ENCODE measurements at regions not wholly inside any gene's neighbourhood (a gene's known extent, or its start where the extent isn't known, plus 50 kb on each side); places are given as distances from the start of the nearest gene placed in this dataset.

- ATAC-seq = no peak
- no peak for DNase-seq
- intact Hi-C loops (cut with DNase I, micrococcal nuclease) = no loop called here
Measured at GRCh38 chr6:90653750-90654149, 66.9 kb upstream of the MAP3K7 start.

- DNase-seq (no peak), ATAC-seq (no peak)
- intact Hi-C loops (cut with DNase I, micrococcal nuclease) = no loop called here
Measured at GRCh38 chr6:90650041-90650940, 63.4 kb upstream of the MAP3K7 start.

- intact Hi-C loops (cut with DNase I, micrococcal nuclease) = no loop called here
- DNase-seq (no peak), ATAC-seq (no peak)
Measured at GRCh38 chr6:90648873-90649272, 62.0 kb upstream of the MAP3K7 start.

- ATAC-seq (no peak), DNase-seq (no peak)
- intact Hi-C loops (cut with DNase I, micrococcal nuclease) = no loop called here
Measured at GRCh38 chr6:90646940-90647339, 60.1 kb upstream of the MAP3K7 start.

DNA sequence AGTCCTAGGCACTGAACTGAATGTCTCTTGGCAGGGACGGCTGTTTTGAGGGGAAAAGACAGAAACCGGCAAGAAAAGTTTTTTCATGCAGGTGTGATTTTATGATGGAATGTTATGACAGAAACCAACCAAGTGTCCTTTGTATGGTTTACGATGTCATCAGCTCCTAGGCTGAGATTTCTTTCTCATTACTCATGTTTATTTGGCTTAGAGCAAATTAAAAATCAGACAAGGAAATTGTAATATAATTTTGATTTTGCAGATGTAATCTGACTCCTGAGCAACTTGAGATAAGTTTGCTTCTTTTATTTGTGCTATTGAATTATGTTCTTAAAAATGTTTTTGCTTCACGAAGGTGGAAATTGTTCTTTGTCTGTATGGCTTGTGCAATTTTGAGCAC is 58.8 kb upstream of the MAP3K7 start:
- DNase-seq = no peak
- intact Hi-C loops (cut with DNase I, micrococcal nuclease) = no loop called here
- no peak for ATAC-seq

GRCh38 chr6:90644492-90644891 is 57.6 kb upstream of the MAP3K7 start:
- ATAC-seq = no peak
- intact Hi-C loops (cut with DNase I, micrococcal nuclease) = no loop called here
- DNase-seq = no peak

DNA sequence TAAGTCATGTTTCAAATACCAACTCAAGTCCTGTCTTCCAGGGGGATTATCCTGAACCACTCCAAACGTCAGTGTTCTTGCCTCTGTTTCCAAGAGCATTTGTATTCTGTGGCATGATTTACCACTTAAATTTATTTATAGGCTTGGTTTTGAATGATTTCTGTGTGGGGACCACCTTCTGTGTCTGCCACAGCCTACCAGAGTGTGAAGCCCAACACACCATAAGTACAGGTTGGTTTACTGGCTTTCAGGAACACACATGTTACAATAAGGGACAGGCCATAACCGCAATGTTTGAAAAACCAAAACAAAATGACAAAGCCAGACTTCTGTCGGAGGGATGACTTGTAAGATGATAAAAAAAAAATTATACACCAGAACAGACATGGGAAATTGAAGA is 56.5 kb upstream of the MAP3K7 start:
- no peak for DNase-seq
- ATAC-seq = no peak
- intact Hi-C loops (cut with DNase I, micrococcal nuclease) = no loop called here

GRCh38 chr6:90637320-90637719 is 50.4 kb upstream of the MAP3K7 start:
- intact Hi-C loops (cut with DNase I, micrococcal nuclease) = no loop called here
- no peak for ATAC-seq
- no peak for DNase-seq

Small RNA genes lying in the stretch of these regions (microRNA-seq; reads per million reads assigned to microRNA genes)
- gene MIR4643 = 0 reads per million in 2 donors
